Urinary bladder (tissue), 3 donors: ENCODE measurements at regions not wholly inside any gene's neighbourhood (a gene's known extent, or its start where the extent isn't known, plus 50 kb on each side); places are given as distances from the start of the nearest gene placed in this dataset.

Experiments
- DNase-seq: peaks from one replicate; pipeline ENCODE4 v3.0.0-alpha.2; 2015; ENCODE audit errors: extremely low spot score
- H3K27ac ChIP-seq: one replicate; pipeline ENCODE4 v1.5.1; 2013; ENCODE audit warnings: low read depth, mild to moderate bottlenecking, moderate library complexity
- H3K36me3 ChIP-seq: one replicate; pipeline ENCODE4 v1.6.1; 2013; ENCODE audit warnings: mild to moderate bottlenecking, moderate library complexity; ENCODE audit not compliant: insufficient read depth
- H3K4me1 ChIP-seq: one replicate; pipeline ENCODE4 v1.6.1; 2013; ENCODE audit warnings: mild to moderate bottlenecking, moderate library complexity; ENCODE audit not compliant: insufficient read depth
- H3K4me3 ChIP-seq: one replicate; pipeline ENCODE4 v1.5.1; 2013; ENCODE audit warnings: low read depth, low read length
- WGBS: extraction: QIAGEN DNeasy Blood & Tissue Kit; methylation state at CpG from one replicate; pipeline ENCODE4 v1.1.7; 2013; 5-methylcytosine and 5-hydroxymethylcytosine counted together
- donor health status: healthy with polysubstance abuse.
- donor health status: healthy.

GRCh38 chr6:14031516-14031915 is 86.1 kb upstream of the CD83 start:
- no peaks in the 10 kb centered on the region for H3K4me1 ChIP-seq
- no peak for DNase-seq
- H3K4me3 ChIP-seq, result no peak overlapping the region
- WGBS, result 39% methylated on average over 4 of the region's 4 CpGs
- H3K27ac ChIP-seq, result no peak overlapping the region
- no peaks in the 10 kb centered on the region for H3K36me3 ChIP-seq

- 71% methylated on average over 14 of the region's 14 CpGs for WGBS
- Histone ChIP-seq H3K4me3 (no peak overlapping the region), H3K36me3 (no peaks in the 10 kb centered on the region), H3K27ac (no peak overlapping the region), H3K4me1 (no peaks in the 10 kb centered on the region)
- DNase-seq, result no peak
These were observed 82.3 kb upstream of the CD83 start for GRCh38 chr6:14035071-14035847.

GRCh38 chr6:14035874-14036273 is 81.7 kb upstream of the CD83 start:
- H3K27ac ChIP-seq, result no peak overlapping the region
- no peak for DNase-seq
- H3K4me1 ChIP-seq, result no peaks in the 10 kb centered on the region
- no peak overlapping the region for H3K4me3 ChIP-seq
- 83% methylated on average over 3 of the region's 3 CpGs for WGBS
- no peaks in the 10 kb centered on the region for H3K36me3 ChIP-seq

GRCh38 chr6:14036911-14037310 is 80.7 kb upstream of the CD83 start:
- H3K4me1 ChIP-seq, result no peaks in the 10 kb centered on the region
- WGBS, result 80% methylated on average over 4 of the region's 4 CpGs
- no peak for DNase-seq
- H3K36me3 ChIP-seq, result no peaks in the 10 kb centered on the region
- no peak overlapping the region for H3K27ac ChIP-seq
- no peak overlapping the region for H3K4me3 ChIP-seq

GRCh38 chr6:14037402-14038277 is 79.9 kb upstream of the CD83 start:
- DNase-seq, result no peak
- 77% methylated on average over 12 of the region's 12 CpGs for WGBS
- no peaks in the 10 kb centered on the region for H3K4me1 ChIP-seq
- H3K36me3 ChIP-seq, result no peaks in the 10 kb centered on the region
- H3K27ac ChIP-seq, result no peak overlapping the region
- H3K4me3 ChIP-seq, result no peak overlapping the region

GRCh38 chr6:14038467-14039437 is 78.8 kb upstream of the CD83 start:
- no peaks in the 10 kb centered on the region for H3K4me1 ChIP-seq
- H3K36me3 ChIP-seq, result no peaks in the 10 kb centered on the region
- no peak for DNase-seq
- no peak overlapping the region for H3K4me3 ChIP-seq
- no peak overlapping the region for H3K27ac ChIP-seq
- 56% methylated on average over 8 of the region's 8 CpGs for WGBS

GRCh38 chr6:14040042-14040441 is 77.5 kb upstream of the CD83 start:
- H3K4me3 ChIP-seq, result no peak overlapping the region
- no peaks in the 10 kb centered on the region for H3K4me1 ChIP-seq
- no peak overlapping the region for H3K27ac ChIP-seq
- H3K36me3 ChIP-seq, result no peaks in the 10 kb centered on the region
- no peak for DNase-seq

- no peak for DNase-seq
- 22% methylated on average over 8 of the region's 8 CpGs for WGBS
- Histone ChIP-seq H3K4me1 (no peaks in the 10 kb centered on the region), H3K4me3 (no peak overlapping the region), H3K27ac (no peak overlapping the region), H3K36me3 (no peaks in the 10 kb centered on the region)
These were observed 71.0 kb upstream of the CD83 start for GRCh38 chr6:14046476-14047068.

GRCh38 chr6:14047151-14047740 is 70.3 kb upstream of the CD83 start:
- H3K27ac ChIP-seq, result no peak overlapping the region
- H3K36me3 ChIP-seq, result no peaks in the 10 kb centered on the region
- H3K4me3 ChIP-seq, result no peak overlapping the region
- H3K4me1 ChIP-seq, result no peaks in the 10 kb centered on the region
- WGBS, result 89% methylated on average over 5 of the region's 5 CpGs
- DNase-seq, result no peak

GRCh38 chr6:14048837-14049236 is 68.7 kb upstream of the CD83 start:
- Histone ChIP-seq H3K4me3 (no peak overlapping the region), H3K4me1 (no peaks in the 10 kb centered on the region), H3K27ac (no peak overlapping the region), H3K36me3 (no peaks in the 10 kb centered on the region)
- no peak for DNase-seq
- 78% methylated on average over 3 of the region's 3 CpGs for WGBS

- Histone ChIP-seq H3K27ac (no peak overlapping the region), H3K4me1 (no peaks in the 10 kb centered on the region), H3K4me3 (no peak overlapping the region), H3K36me3 (no peaks in the 10 kb centered on the region)
- DNase-seq, result no peak
- 61% methylated on average over 2 of the region's 2 CpGs for WGBS
These were observed 66.2 kb upstream of the CD83 start for GRCh38 chr6:14051355-14051754.

GRCh38 chr6:14053811-14054210 is 63.8 kb upstream of the CD83 start:
- Histone ChIP-seq H3K4me3 (no peak overlapping the region), H3K36me3 (no peaks in the 10 kb centered on the region), H3K4me1 (no peaks in the 10 kb centered on the region), H3K27ac (no peak overlapping the region)
- no peak for DNase-seq
- 88% methylated on average over 2 of the region's 2 CpGs for WGBS

- no peak for DNase-seq
- no peaks in the 10 kb centered on the region for H3K36me3 ChIP-seq
- H3K4me3 ChIP-seq, result no peak overlapping the region
- H3K4me1 ChIP-seq, result no peaks in the 10 kb centered on the region
- no peak overlapping the region for H3K27ac ChIP-seq
- WGBS, result 54% methylated on average over 2 of the region's 2 CpGs
These were observed 62.0 kb upstream of the CD83 start for GRCh38 chr6:14055541-14055940.
